ENCODE measurements at regions not wholly inside any gene's neighbourhood (a gene's known extent, or its start where the extent isn't known, plus 50 kb on each side); places are given as distances from the start of the nearest gene placed in this dataset.

DNA sequence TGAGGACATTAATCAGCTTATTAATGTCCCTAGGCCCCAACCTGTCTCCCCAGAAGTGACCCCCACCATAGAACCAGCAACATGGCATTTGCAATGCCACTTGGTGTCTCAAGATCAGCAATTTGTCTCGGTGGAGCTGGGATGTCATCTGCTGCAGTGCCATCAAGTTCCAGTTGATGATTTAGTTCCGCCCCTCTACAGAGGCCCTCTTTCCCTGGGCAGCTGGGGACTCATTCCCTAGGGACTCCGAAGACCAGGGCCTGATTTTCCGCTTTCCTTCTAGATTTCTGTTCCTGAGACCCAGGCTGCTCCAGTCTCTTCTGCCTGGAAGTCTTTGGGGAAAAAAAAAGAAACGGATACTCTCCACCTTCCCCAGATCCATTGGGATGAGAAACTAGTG, 122.5 kb upstream of the NANOS1 start:
- TF ChIP-seq, protein P1, sequence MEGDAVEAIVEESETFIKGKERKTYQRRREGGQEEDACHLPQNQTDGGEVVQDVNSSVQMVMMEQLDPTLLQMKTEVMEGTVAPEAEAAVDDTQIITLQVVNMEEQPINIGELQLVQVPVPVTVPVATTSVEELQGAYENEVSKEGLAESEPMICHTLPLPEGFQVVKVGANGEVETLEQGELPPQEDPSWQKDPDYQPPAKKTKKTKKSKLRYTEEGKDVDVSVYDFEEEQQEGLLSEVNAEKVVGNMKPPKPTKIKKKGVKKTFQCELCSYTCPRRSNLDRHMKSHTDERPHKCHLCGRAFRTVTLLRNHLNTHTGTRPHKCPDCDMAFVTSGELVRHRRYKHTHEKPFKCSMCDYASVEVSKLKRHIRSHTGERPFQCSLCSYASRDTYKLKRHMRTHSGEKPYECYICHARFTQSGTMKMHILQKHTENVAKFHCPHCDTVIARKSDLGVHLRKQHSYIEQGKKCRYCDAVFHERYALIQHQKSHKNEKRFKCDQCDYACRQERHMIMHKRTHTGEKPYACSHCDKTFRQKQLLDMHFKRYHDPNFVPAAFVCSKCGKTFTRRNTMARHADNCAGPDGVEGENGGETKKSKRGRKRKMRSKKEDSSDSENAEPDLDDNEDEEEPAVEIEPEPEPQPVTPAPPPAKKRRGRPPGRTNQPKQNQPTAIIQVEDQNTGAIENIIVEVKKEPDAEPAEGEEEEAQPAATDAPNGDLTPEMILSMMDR (IDR thresholded peaks at IDR 0.05) = no peak
- no peak for TF ChIP-seq POLR2A (IDR thresholded peaks at IDR 0.05)

Data from adrenal gland (tissue), 5 donors.